Smooth muscle cell (in vitro differentiated cells): ENCODE measurements at regions not wholly inside any gene's neighbourhood (a gene's known extent, or its start where the extent isn't known, plus 50 kb on each side); places are given as distances from the start of the nearest gene placed in this dataset.

Experiments
- DNase-seq: peaks from one replicate; lab custom pipeline; 2025; ENCODE audit not compliant: unreplicated experiment; lab: John Stamatoyannopoulos, UW
- H2AFZ ChIP-seq: fragments of 200-600 bp; sonication (generic); 2 replicates; pipeline ENCODE4 v1.6.0; 2016; ENCODE audit warnings: antibody characterized with exemption, low read depth, mild to moderate bottlenecking
- H3F3A ChIP-seq: fragments of 200-600 bp; sonication (generic); 2 replicates; pipeline ENCODE4 v1.6.0; 2017; ENCODE audit warnings: antibody characterized with exemption, low read depth
- H3K27ac ChIP-seq: fragments of 200-600 bp; sonication (generic); 2 replicates; pipeline ENCODE4 v1.5.1; 2016; ENCODE audit warnings: low read depth, mild to moderate bottlenecking
- H3K27me3 ChIP-seq: fragments of 200-600 bp; sonication (generic); 2 replicates; pipeline ENCODE4 v1.6.1; 2016; ENCODE audit warnings: low read depth, mild to moderate bottlenecking
- H3K36me3 ChIP-seq: fragments of 200-600 bp; sonication (generic); 2 replicates; pipeline ENCODE4 v1.5.1; 2016; ENCODE audit warnings: low read depth
- H3K4me1 ChIP-seq: fragments of 200-600 bp; sonication (generic); 2 replicates; pipeline ENCODE4 v1.5.1; 2016; ENCODE audit warnings: low read depth
- H3K4me2 ChIP-seq: fragments of 200-600 bp; sonication (generic); 2 replicates; pipeline ENCODE4 v1.6.0; 2016; ENCODE audit warnings: mild to moderate bottlenecking
- H3K4me3 ChIP-seq: fragments of 200-600 bp; sonication (generic); 2 replicates; pipeline ENCODE4 v1.5.1; 2016; ENCODE audit warnings: mild to moderate bottlenecking
- H3K79me2 ChIP-seq: fragments of 200-600 bp; sonication (generic); 2 replicates; pipeline ENCODE4 v1.6.0; 2016; ENCODE audit warnings: low read depth, mild to moderate bottlenecking
- H3K9ac ChIP-seq: fragments of 200-600 bp; sonication (generic); 2 replicates; pipeline ENCODE4 v1.6.0; 2016; ENCODE audit warnings: low read depth
- H3K9me3 ChIP-seq: fragments of 200-600 bp; sonication (generic); replicated peaks from 2 replicates; pipeline ENCODE4 v1.5.1; 2016; ENCODE audit warnings: low read depth
- H4K20me1 ChIP-seq: fragments of 200-600 bp; sonication (generic); 2 replicates; pipeline ENCODE4 v1.6.0; 2016; ENCODE audit warnings: low read depth
- WGBS: methylation state at CpG from one replicate; pipeline ENCODE4 v1.1.7; 2016; ENCODE audit warnings: low lambda C conversion rate; 5-methylcytosine and 5-hydroxymethylcytosine counted together
- TF ChIP-seq, protein P1 (sequence below): fragments of 200-600 bp; sonication (generic); IDR thresholded peaks from 2 replicates; pipeline ENCODE4 v1.5.1; 2017; ENCODE audit warnings: borderline replicate concordance, mild to moderate bottlenecking, antibody characterized with exemption; ENCODE audit not compliant: insufficient read depth, poor library complexity, severe bottlenecking

DNA sequence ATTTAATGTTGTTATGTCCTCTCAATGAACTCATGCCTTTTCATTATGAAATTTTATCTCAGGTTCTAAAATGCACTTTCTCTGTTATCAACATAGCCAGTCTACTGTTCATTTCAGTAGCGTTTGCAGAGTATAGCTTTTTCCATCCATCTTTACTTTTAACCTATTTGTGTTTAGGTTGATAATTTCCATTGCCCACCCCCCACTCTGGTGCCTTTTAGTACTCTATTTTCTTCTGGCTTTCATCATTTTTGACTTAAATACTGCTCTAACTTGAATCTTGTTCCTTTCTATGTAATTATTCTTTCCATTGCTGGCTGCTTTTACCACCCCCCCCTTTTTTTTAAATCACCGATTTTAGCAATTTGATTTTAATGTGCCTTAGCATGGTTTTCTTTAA lies 585.0 kb upstream of the LRATD1 start:
- H4K20me1 ChIP-seq: no peaks in the 10 kb centered on the region
- H2AFZ ChIP-seq: no peak overlapping the region
- no peak overlapping the region for H3K27ac ChIP-seq
- no peak for DNase-seq
- H3K4me2 ChIP-seq: no peak overlapping the region
- H3K79me2 ChIP-seq: no peaks in the 10 kb centered on the region
- no peaks in the 10 kb centered on the region for H3K9me3 ChIP-seq
- TF ChIP-seq, protein P1, sequence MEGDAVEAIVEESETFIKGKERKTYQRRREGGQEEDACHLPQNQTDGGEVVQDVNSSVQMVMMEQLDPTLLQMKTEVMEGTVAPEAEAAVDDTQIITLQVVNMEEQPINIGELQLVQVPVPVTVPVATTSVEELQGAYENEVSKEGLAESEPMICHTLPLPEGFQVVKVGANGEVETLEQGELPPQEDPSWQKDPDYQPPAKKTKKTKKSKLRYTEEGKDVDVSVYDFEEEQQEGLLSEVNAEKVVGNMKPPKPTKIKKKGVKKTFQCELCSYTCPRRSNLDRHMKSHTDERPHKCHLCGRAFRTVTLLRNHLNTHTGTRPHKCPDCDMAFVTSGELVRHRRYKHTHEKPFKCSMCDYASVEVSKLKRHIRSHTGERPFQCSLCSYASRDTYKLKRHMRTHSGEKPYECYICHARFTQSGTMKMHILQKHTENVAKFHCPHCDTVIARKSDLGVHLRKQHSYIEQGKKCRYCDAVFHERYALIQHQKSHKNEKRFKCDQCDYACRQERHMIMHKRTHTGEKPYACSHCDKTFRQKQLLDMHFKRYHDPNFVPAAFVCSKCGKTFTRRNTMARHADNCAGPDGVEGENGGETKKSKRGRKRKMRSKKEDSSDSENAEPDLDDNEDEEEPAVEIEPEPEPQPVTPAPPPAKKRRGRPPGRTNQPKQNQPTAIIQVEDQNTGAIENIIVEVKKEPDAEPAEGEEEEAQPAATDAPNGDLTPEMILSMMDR: no peak
- H3K9ac ChIP-seq: no peak overlapping the region
- H3K4me1 ChIP-seq: no peaks in the 10 kb centered on the region
- H3F3A ChIP-seq: no peaks in the 10 kb centered on the region
- no peaks in the 10 kb centered on the region for H3K36me3 ChIP-seq
- WGBS: 93% methylated on average over 2 of the region's 2 CpGs
- H3K4me3 ChIP-seq: no peak overlapping the region
- no peaks in the 10 kb centered on the region for H3K27me3 ChIP-seq

DNA sequence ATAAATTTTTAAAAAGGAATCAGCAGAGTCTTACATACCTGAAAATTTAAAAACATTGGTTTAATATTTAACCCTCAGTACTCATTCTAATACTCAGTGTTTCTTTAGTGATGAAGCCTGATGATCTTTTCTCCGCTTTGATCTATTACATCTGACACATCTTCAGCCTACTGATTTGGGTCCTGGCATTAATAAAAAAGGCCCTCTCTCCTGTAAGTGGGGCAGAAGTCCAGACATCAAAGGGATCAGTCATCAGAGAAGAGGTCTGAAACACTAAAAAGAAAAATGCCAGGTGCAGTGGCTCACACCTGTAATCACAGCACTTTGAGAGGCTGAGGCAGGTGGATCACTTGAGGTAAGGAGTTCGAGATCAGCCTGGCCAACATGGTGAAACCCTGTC lies 581.1 kb upstream of the LRATD1 start:
- Histone ChIP-seq H3F3A (no peaks in the 10 kb centered on the region), H3K9ac (no peak overlapping the region), H3K9me3 (no peaks in the 10 kb centered on the region), H3K4me3 (no peak overlapping the region), H2AFZ (no peak overlapping the region), H3K4me1 (no peaks in the 10 kb centered on the region), H3K36me3 (no peaks in the 10 kb centered on the region), H3K4me2 (no peak overlapping the region), H3K79me2 (no peaks in the 10 kb centered on the region), H3K27ac (no peak overlapping the region), H4K20me1 (no peaks in the 10 kb centered on the region), H3K27me3 (no peaks in the 10 kb centered on the region)
- TF ChIP-seq, protein P1: no peak
- 84% methylated on average over 2 of the region's 2 CpGs for WGBS
- no peak for DNase-seq

DNA sequence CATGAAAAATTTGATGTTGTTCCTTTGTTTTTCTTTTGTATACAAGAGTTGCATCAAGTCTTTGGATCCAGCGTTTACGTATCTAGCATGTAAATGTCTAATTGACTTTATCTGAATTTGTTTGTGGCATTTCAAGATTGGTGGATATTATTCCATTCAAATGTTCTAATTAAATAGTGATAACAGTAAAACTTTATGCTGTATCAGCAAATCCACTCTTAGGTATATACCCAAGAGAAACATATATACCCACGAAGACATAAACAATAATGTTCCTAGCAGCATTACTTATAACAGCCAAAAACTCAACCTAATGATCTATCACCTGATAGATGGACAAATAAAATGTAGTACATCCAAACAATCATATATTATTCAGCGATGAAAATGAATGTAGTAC lies 579.4 kb upstream of the LRATD1 start:
- H3K27ac ChIP-seq: no peak overlapping the region
- TF ChIP-seq, protein P1: no peak
- H3K9ac ChIP-seq: no peak overlapping the region
- no peaks in the 10 kb centered on the region for H3F3A ChIP-seq
- H3K36me3 ChIP-seq: no peaks in the 10 kb centered on the region
- H4K20me1 ChIP-seq: no peaks in the 10 kb centered on the region
- no peaks in the 10 kb centered on the region for H3K4me1 ChIP-seq
- H3K27me3 ChIP-seq: no peaks in the 10 kb centered on the region
- DNase-seq: no peak
- no peak overlapping the region for H2AFZ ChIP-seq
- H3K79me2 ChIP-seq: no peaks in the 10 kb centered on the region
- H3K9me3 ChIP-seq: no peaks in the 10 kb centered on the region
- H3K4me2 ChIP-seq: no peak overlapping the region
- H3K4me3 ChIP-seq: no peak overlapping the region
- WGBS: 91% methylated on average over 4 of the region's 4 CpGs

DNA sequence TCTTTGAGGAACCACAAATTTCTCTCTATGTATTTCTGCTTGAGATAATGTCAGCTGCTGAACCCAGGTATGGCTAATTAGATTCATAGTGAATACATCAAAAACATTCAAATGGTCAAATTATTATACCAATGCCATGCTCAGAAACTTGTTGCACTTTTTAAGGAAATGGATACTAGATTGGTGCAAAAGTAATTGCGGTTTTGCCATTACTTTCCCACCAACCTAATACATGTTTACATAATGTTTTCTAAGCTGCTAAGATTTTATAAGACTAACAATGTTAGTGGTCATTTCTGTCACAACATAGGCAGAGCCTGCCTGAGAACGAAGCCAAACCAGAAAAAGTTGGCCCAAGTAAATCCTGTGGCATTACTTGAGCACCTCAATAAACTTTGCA lies 568.2 kb upstream of the LRATD1 start:
- no peaks in the 10 kb centered on the region for H3K9me3 ChIP-seq
- DNase-seq: no peak
- 90% methylated on average over 2 of the region's 2 CpGs for WGBS
- H2AFZ ChIP-seq: no peak overlapping the region
- H3K27ac ChIP-seq: no peak overlapping the region
- TF ChIP-seq, protein P1: no peak
- no peak overlapping the region for H3K4me2 ChIP-seq
- no peak overlapping the region for H3K9ac ChIP-seq
- H3K27me3 ChIP-seq: no peaks in the 10 kb centered on the region
- H3K4me1 ChIP-seq: no peaks in the 10 kb centered on the region
- H3F3A ChIP-seq: no peaks in the 10 kb centered on the region
- H3K4me3 ChIP-seq: no peak overlapping the region
- no peaks in the 10 kb centered on the region for H3K79me2 ChIP-seq
- no peaks in the 10 kb centered on the region for H4K20me1 ChIP-seq
- no peaks in the 10 kb centered on the region for H3K36me3 ChIP-seq
